ENCODE measurements at regions not wholly inside any gene's neighbourhood (a gene's known extent, or its start where the extent isn't known, plus 50 kb on each side); places are given as distances from the start of the nearest gene placed in this dataset.

DNA sequence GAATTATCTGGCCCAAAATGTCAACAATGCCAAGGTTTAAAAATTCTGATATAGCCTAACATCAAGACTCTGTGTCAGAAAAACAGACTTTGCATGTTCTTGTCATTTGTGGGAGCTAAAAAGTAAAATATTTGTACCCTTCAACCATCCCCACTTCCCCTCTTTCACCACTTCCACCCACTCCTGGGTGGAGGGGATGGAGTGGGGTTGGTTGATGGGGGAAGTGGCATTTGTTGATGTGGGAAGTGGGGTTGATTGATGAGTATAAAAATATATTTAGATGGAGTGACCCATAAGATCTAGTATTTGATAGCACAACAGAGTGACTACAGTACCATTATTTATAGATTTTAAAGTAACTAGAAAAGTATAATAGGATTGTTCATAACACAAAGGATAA lies 55.0 kb upstream of the C9orf72 start:
- no peak for FAIRE-seq

DNA sequence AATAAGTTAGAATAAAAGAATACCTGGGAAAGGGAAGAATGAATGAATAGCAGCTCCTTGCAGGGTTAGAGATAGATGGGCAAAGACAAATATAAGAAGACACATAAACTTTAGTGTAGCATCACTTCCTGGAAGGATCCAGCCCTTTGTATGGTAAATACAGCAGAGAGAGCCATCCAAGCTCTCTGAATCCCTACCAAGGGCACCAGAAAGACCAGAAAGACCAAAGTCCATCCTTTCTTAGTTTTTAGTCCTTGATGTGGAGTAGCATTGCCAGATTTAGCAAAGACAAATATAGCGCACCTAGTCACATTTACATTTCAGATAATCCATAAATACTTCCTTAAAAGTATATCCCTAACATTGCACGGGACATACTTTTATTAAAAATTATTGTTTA lies 56.1 kb upstream of the C9orf72 start:
- intact Hi-C loops (cut with micrococcal nuclease), result no loop called here
- Histone ChIP-seq H3K9ac (replicated peaks; ENCODE audit: extremely low read depth, insufficient read depth, low read length) (no peak overlapping the region), H3K4me3 (replicated peaks in 1 of 3; ENCODE audit: insufficient read depth in 1 of 3, low read depth in 1 of 3, low read length in 3 of 3) (no peak overlapping the region), H3K9me1 (replicated peaks; ENCODE audit: control insufficient read depth, extremely low read depth, insufficient read depth, low read length) (no peaks in the 10 kb centered on the region), H3K36me3 (ENCODE audit: control insufficient read depth in 2 of 2, extremely low read depth in 1 of 2, insufficient read depth in 2 of 2, low read length in 2 of 2) (no peaks in the 10 kb centered on the region), H3K4me1 (ENCODE audit: control insufficient read depth, extremely low read depth, insufficient read depth, low read length) (no peaks in the 10 kb centered on the region), H4K20me1 (replicated peaks; ENCODE audit: control insufficient read depth, extremely low read depth, insufficient read depth, low read length) (no peaks in the 10 kb centered on the region), H3K27ac (ENCODE audit: insufficient read depth, low read depth, low read length) (no peak overlapping the region), H3K79me2 (ENCODE audit: control insufficient read depth, insufficient read depth, low read length) (no peaks in the 10 kb centered on the region), H3K27me3 (ENCODE audit: control insufficient read depth in 2 of 2, insufficient read depth in 2 of 2, low read length in 2 of 2) (no peaks in the 10 kb centered on the region), H3K4me2 (ENCODE audit: insufficient read depth, low read length) (no peak overlapping the region), H2AFZ (ENCODE audit: low read depth, low read length) (no peak overlapping the region), H3K9me3 (replicated peaks; ENCODE audit: control insufficient read depth, insufficient read depth, low read length) (no peaks in the 10 kb centered on the region)
- FAIRE-seq (no peak), DNase-seq (ENCODE audit: low read depth, low spot score) (no peak)
- BruUV-seq (replicated peaks), result no TSS peak
- POLR2A ChIA-PET, result no interaction called here
- CTCF ChIA-PET, result no interaction called here
- dilution Hi-C loops (cut with MboI; ENCODE audit: extremely low pct_ligation_motif_present, low sequenced_read_pairs), result no loop called here
- no peak for TF ChIP-seq POLR2AphosphoS5 (IDR thresholded peaks at IDR 0.05; ENCODE audit: insufficient read depth, low read depth, low read length)
- TF ChIP-seq, protein P1, sequence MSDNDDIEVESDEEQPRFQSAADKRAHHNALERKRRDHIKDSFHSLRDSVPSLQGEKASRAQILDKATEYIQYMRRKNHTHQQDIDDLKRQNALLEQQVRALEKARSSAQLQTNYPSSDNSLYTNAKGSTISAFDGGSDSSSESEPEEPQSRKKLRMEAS (IDR thresholded peaks at IDR 0.05; ENCODE audit: insufficient read depth, insufficient read length), result no peak
- TF ChIP-seq EZH2 (IDR thresholded peaks at IDR 0.05; ENCODE audit: borderline replicate concordance, low read depth, low read length, severe bottlenecking), result no peak
- TF ChIP-seq FOS (IDR thresholded peaks at IDR 0.05; ENCODE audit: borderline replicate concordance, insufficient read depth, low read length), result no peak
- no peak for TF ChIP-seq GATA2 (IDR thresholded peaks at IDR 0.05; ENCODE audit: insufficient read depth, insufficient read length, low read depth, low read length)
- TF ChIP-seq, protein P2, sequence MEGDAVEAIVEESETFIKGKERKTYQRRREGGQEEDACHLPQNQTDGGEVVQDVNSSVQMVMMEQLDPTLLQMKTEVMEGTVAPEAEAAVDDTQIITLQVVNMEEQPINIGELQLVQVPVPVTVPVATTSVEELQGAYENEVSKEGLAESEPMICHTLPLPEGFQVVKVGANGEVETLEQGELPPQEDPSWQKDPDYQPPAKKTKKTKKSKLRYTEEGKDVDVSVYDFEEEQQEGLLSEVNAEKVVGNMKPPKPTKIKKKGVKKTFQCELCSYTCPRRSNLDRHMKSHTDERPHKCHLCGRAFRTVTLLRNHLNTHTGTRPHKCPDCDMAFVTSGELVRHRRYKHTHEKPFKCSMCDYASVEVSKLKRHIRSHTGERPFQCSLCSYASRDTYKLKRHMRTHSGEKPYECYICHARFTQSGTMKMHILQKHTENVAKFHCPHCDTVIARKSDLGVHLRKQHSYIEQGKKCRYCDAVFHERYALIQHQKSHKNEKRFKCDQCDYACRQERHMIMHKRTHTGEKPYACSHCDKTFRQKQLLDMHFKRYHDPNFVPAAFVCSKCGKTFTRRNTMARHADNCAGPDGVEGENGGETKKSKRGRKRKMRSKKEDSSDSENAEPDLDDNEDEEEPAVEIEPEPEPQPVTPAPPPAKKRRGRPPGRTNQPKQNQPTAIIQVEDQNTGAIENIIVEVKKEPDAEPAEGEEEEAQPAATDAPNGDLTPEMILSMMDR (IDR thresholded peaks at IDR 0.05; ENCODE audit: extremely low read depth in 1 of 2, insufficient read depth in 1 of 2, low read depth in 1 of 2, low read length in 2 of 2), result no peak
- TF ChIP-seq JUN (IDR thresholded peaks at IDR 0.05; ENCODE audit: borderline replicate concordance, insufficient read depth, insufficient read length, low read depth), result no peak
- TF ChIP-seq MYC (IDR thresholded peaks at IDR 0.05; ENCODE audit: low read depth, low read length), result no peak
- TF ChIP-seq POLR2A (IDR thresholded peaks at IDR 0.05; ENCODE audit: low read depth, low read length), result no peak

More for the DNA sequence above, 55.0 kb upstream of the C9orf72 start:
- Histone ChIP-seq H3K9me3 (replicated peaks; ENCODE audit: control insufficient read depth, insufficient read depth, low read length) (no peaks in the 10 kb centered on the region), H3K4me2 (ENCODE audit: insufficient read depth, low read length) (no peak overlapping the region), H3K36me3 (ENCODE audit: control insufficient read depth in 2 of 2, extremely low read depth in 1 of 2, insufficient read depth in 2 of 2, low read length in 2 of 2) (no peaks in the 10 kb centered on the region), H2AFZ (ENCODE audit: low read depth, low read length) (no peak overlapping the region), H3K27ac (ENCODE audit: insufficient read depth, low read depth, low read length) (no peak overlapping the region), H3K9me1 (replicated peaks; ENCODE audit: control insufficient read depth, extremely low read depth, insufficient read depth, low read length) (no peaks in the 10 kb centered on the region), H3K4me3 (replicated peaks in 1 of 3; ENCODE audit: insufficient read depth in 1 of 3, low read depth in 1 of 3, low read length in 3 of 3) (no peak overlapping the region), H3K27me3 (ENCODE audit: control insufficient read depth in 2 of 2, insufficient read depth in 2 of 2, low read length in 2 of 2) (no peaks in the 10 kb centered on the region), H3K79me2 (ENCODE audit: control insufficient read depth, insufficient read depth, low read length) (no peaks in the 10 kb centered on the region), H3K9ac (replicated peaks; ENCODE audit: extremely low read depth, insufficient read depth, low read length) (no peak overlapping the region), H4K20me1 (replicated peaks; ENCODE audit: control insufficient read depth, extremely low read depth, insufficient read depth, low read length) (no peaks in the 10 kb centered on the region), H3K4me1 (ENCODE audit: control insufficient read depth, extremely low read depth, insufficient read depth, low read length) (no peaks in the 10 kb centered on the region)
- dilution Hi-C loops (cut with MboI; ENCODE audit: extremely low pct_ligation_motif_present, low sequenced_read_pairs), result no loop called here
- no peak for DNase-seq (ENCODE audit: low read depth, low spot score)
- ChIA-PET POLR2A (no interaction called here), CTCF (no interaction called here)
- no TSS peak for BruUV-seq (replicated peaks)
- intact Hi-C loops (cut with micrococcal nuclease), result no loop called here
- TF ChIP-seq, protein P2 (IDR thresholded peaks at IDR 0.05; ENCODE audit: extremely low read depth in 1 of 2, insufficient read depth in 1 of 2, low read depth in 1 of 2, low read length in 2 of 2), result no peak
